ENCODE measurements at regions not wholly inside any gene's neighbourhood (a gene's known extent, or its start where the extent isn't known, plus 50 kb on each side); places are given as distances from the start of the nearest gene placed in this dataset.
A peak's percentile ranks its signal among the peaks of the same experiment; 100 is the strongest.

DNA sequence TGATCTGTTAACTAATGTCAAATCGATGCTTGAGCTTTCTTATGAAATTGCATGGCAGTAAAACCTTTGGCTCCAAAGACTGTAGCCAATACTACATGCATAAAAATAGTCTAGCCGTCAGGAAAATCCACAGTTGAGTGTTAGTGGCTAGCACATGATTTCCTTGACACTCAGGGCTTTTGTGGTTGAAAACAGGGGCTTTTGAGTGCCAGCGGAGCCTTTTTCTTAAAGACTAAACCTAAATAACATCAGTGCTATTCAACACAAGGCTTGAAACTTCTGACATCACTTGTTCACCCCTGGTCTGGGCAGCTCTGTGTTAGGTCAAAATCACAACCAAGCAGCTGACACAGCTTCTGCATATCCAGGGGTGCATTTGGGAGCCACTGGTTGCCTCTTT, 124.2 kb upstream of the BMPER start:
- no peak overlapping the region for H3K4me3 ChIP-seq (ENCODE audit: control insufficient read depth, low read depth, low read length)
- no peak for DNase-seq (ENCODE audit: low read depth)
- TF ChIP-seq, protein P1, sequence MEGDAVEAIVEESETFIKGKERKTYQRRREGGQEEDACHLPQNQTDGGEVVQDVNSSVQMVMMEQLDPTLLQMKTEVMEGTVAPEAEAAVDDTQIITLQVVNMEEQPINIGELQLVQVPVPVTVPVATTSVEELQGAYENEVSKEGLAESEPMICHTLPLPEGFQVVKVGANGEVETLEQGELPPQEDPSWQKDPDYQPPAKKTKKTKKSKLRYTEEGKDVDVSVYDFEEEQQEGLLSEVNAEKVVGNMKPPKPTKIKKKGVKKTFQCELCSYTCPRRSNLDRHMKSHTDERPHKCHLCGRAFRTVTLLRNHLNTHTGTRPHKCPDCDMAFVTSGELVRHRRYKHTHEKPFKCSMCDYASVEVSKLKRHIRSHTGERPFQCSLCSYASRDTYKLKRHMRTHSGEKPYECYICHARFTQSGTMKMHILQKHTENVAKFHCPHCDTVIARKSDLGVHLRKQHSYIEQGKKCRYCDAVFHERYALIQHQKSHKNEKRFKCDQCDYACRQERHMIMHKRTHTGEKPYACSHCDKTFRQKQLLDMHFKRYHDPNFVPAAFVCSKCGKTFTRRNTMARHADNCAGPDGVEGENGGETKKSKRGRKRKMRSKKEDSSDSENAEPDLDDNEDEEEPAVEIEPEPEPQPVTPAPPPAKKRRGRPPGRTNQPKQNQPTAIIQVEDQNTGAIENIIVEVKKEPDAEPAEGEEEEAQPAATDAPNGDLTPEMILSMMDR (conservative IDR thresholded peaks at IDR 0.05; ENCODE audit: control insufficient read depth, insufficient read depth, low read depth, low read length) = no peak

DNA sequence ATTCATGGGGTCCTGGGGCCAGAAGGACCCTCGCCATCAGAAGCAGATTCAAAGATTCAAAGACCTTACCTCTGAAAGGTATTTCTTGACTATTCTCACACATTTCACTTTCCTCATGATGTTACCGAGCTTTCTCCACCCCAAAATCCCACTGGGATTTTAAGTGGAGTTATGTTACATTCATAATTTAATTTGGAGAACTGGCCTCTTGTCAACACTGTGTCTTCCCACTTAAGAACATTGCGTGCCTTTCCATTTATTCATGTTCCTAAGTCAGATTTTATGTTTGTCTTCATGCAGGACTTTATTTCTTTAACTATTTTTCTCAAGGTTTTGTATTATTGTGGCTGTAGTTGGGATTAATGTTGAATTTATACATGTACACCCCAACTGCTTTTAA, 123.5 kb upstream of the BMPER start:
- DNase-seq (ENCODE audit: low read depth) = peak; percentile 91
- no peak overlapping the region for H3K4me3 ChIP-seq (ENCODE audit: control insufficient read depth, low read depth, low read length)
- TF ChIP-seq, protein P1 (conservative IDR thresholded peaks at IDR 0.05; ENCODE audit: control insufficient read depth, insufficient read depth, low read depth, low read length) = no peak

DNA sequence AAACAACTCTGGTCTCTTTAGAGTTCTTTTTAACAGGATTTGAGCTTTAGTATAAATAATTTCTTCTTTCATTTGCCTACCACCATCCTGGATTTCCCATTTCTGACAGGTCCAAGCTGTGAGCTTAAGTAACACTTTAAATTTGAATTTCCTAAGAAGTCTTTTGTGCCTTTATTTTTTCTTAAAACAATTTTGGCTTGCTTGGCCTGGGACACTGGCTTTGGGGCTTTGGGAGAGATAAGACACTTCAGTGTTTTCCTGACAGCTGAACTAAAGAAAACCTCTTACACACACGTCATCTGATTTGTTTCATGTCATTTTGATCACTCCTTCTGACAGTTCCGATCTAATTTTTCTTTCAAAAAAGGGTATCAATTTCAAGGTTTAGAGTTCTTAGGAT, 121.3 kb upstream of the BMPER start:
- H3K4me3 ChIP-seq (ENCODE audit: control insufficient read depth, low read depth, low read length) = no peak overlapping the region
- DNase-seq (ENCODE audit: low read depth) = no peak
- TF ChIP-seq, protein P1 (conservative IDR thresholded peaks at IDR 0.05; ENCODE audit: control insufficient read depth, insufficient read depth, low read depth, low read length) = no peak

DNA sequence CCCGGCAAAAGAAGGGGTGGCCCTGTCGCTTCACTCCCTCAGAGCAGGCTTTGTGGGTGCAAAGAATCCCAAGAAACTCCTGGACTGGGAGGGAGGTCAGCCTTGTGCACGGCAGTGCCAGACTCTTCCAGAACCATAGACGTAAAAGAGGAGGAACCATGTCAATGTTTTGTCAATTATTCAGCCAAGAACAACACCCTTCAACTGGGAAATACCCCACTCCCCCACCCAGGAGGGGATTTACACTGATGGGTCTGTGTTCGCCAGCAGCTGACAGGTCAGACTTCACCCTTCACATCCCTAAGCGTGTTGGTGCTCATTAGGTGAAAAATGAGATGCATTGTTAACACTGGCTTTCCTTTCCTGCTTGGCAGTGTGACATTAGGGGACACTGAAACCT, 116.8 kb upstream of the BMPER start:
- DNase-seq (ENCODE audit: low read depth) = no peak
- TF ChIP-seq, protein P1 (conservative IDR thresholded peaks at IDR 0.05; ENCODE audit: control insufficient read depth, insufficient read depth, low read depth, low read length) = no peak
- H3K4me3 ChIP-seq (ENCODE audit: control insufficient read depth, low read depth, low read length) = no peak overlapping the region

DNA sequence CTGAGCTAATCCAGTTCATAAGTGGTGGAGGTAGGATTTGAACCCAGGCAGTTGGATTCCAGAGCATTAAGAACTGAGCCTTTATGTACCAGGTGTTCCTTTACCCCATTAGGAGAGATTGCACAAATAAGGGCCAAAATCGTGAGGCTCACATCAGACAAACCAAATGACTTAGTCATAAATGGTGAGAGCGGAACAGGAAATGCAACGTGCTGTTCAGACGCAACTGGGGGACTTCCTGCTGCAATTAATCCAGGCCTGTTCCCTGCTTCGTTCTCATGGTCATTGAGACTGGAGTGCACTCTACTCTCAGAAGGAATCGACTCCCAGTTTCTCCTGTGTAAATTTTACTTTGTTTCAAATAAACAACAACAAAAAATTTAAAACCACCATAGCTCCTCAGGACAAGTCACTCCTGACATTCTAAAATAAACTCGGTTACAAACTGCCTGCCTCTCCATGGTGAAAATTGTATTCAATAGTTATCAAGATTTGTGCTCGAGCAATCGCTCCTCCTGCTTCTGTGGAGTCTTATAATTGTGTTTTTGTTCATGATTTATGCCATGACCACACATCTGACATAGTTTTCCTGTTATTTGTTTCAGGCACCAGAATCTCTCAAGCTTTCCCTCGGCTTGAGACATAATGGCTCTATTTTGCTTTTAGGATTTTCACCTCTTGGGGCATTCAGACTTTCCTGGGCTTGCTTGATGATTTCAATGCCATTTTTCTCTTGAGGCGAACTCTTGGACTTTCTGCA, 115.3 kb upstream of the BMPER start:
- TF ChIP-seq, protein P1 (conservative IDR thresholded peaks at IDR 0.05; ENCODE audit: control insufficient read depth, insufficient read depth, low read depth, low read length) = no peak
- no peak for DNase-seq (ENCODE audit: low read depth)
- H3K4me3 ChIP-seq (ENCODE audit: control insufficient read depth, low read depth, low read length) = no peak overlapping the region

DNA sequence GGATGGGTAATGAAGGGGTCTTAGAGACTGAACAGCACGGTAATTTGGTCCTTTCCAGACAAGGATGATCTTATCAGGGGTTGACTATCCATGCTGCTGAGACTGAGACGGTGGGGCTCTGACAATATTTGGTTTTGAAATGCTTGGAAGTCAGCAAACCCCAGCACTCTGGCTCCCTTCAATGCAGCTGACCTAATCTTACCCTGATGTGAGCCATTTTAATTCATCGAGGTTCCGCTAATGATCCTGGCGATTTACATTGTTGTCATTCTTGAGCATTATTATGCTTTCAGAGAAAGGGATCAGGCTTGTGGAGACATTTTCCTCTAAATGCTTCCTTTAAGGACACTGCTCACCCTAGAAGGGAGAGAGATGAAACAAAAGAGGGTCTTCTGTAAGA, 114.6 kb upstream of the BMPER start:
- DNase-seq (ENCODE audit: low read depth) = no peak
- no peak overlapping the region for H3K4me3 ChIP-seq (ENCODE audit: control insufficient read depth, low read depth, low read length)
- TF ChIP-seq, protein P1 (conservative IDR thresholded peaks at IDR 0.05; ENCODE audit: control insufficient read depth, insufficient read depth, low read depth, low read length) = no peak
